HG02884 (cell line): ENCODE measurements at regions not wholly inside any gene's neighbourhood (a gene's known extent, or its start where the extent isn't known, plus 50 kb on each side); places are given as distances from the start of the nearest gene placed in this dataset.

ENCODE experiments used
- ATAC-seq: cut with Tn5 transposase; IDR thresholded peaks from one replicate; pipeline ENCODE4 v1.9.1; 2021; ENCODE audit warnings: mild to moderate bottlenecking, moderate library complexity; ENCODE audit not compliant: unreplicated experiment

- ATAC-seq, result no peak
Measured at GRCh38 chr1:229760478-229760996, 134.5 kb downstream of the URB2 start.

- ATAC-seq, result no peak
Measured at GRCh38 chr1:229762891-229763290, 136.8 kb downstream of the URB2 start.

GRCh38 chr1:229768232-229768631 is 142.2 kb downstream of the URB2 start:
- no peak for ATAC-seq

GRCh38 chr1:229769006-229769405 is 143.0 kb downstream of the URB2 start:
- no peak for ATAC-seq

- ATAC-seq, result no peak
Measured at GRCh38 chr1:229769809-229770208, 143.8 kb downstream of the URB2 start.

GRCh38 chr1:229778794-229779193 is 152.7 kb downstream of the URB2 start:
- no peak for ATAC-seq

- ATAC-seq, result no peak
Measured at GRCh38 chr1:229781453-229781852, 155.4 kb downstream of the URB2 start.

GRCh38 chr1:229782469-229782868 is 156.4 kb downstream of the URB2 start:
- no peak for ATAC-seq

- ATAC-seq, result no peak
Measured at GRCh38 chr1:229784834-229785233, 158.8 kb downstream of the URB2 start.

GRCh38 chr1:229786974-229787610 is 161.0 kb downstream of the URB2 start:
- no peak for ATAC-seq

GRCh38 chr1:229788004-229788403 is 162.0 kb downstream of the URB2 start:
- ATAC-seq, result no peak

GRCh38 chr1:229792012-229792975 is 166.2 kb downstream of the URB2 start:
- no peak for ATAC-seq

- no peak for ATAC-seq
Measured at GRCh38 chr1:229793488-229793887, 167.4 kb downstream of the URB2 start.

GRCh38 chr1:229798558-229798957 is 172.5 kb downstream of the URB2 start:
- no peak for ATAC-seq

GRCh38 chr1:229803626-229804217 is 177.7 kb downstream of the URB2 start:
- no peak for ATAC-seq

GRCh38 chr1:229808272-229808671 is 182.2 kb downstream of the URB2 start:
- ATAC-seq, result no peak

- no peak for ATAC-seq
Measured at GRCh38 chr1:229810140-229810539, 184.1 kb downstream of the URB2 start.

GRCh38 chr1:229810961-229811360 is 184.9 kb downstream of the URB2 start:
- no peak for ATAC-seq

GRCh38 chr1:229812148-229812547 is 186.1 kb downstream of the URB2 start:
- no peak for ATAC-seq

- ATAC-seq, result no peak
Measured at GRCh38 chr1:229812693-229813092, 186.6 kb downstream of the URB2 start.

- no peak for ATAC-seq
Measured at GRCh38 chr1:229815076-229815475, 189.0 kb downstream of the URB2 start.

GRCh38 chr1:229815961-229816360 is 189.9 kb downstream of the URB2 start:
- ATAC-seq, result no peak
